ENCODE measurements at regions not wholly inside any gene's neighbourhood (a gene's known extent, or its start where the extent isn't known, plus 50 kb on each side); places are given as distances from the start of the nearest gene placed in this dataset.

DNA sequence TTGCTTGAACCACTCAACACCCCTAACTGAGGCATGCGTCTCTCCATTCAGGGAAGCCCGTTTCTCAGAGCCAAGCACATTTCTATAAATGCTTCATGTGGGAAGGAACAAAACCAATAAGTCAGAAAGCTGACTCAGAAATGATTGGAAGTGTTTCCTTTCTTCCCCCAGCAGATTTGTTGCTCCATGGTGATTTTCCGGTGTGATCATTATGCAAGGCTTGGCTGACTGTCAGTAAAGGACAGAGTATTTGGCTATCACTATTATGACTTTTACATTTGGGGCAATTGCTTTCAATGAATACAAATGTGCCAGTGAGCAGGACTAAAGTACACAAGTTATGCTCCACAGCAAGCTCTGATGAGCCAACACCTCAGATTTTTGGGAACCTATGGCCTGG lies 53.3 kb upstream of the ZC3H11B start:
- H3K79me2 ChIP-seq (ENCODE audit: control insufficient read depth, insufficient read depth, low read length) = no peaks in the 10 kb centered on the region
- peak overlapping the region; percentile 10 for H2AFZ ChIP-seq (ENCODE audit: low read length)
- H3K9ac ChIP-seq (ENCODE audit: insufficient read depth, low read length) = no peak overlapping the region
- H3K4me3 ChIP-seq (replicated peaks in 1 of 4; ENCODE audit: control extremely low read depth in 1 of 4, insufficient read depth in 1 of 4, low read depth in 3 of 4, low read length in 4 of 4) = no peak overlapping the region
- H3K4me1 ChIP-seq (ENCODE audit: control insufficient read depth, extremely low read depth, insufficient read depth, low read length) = peaks cover 2% of the 10 kb centered on the region
- no peaks in the 10 kb centered on the region for H3K36me3 ChIP-seq (ENCODE audit: control insufficient read depth, insufficient read depth, low read length)
- H4K20me1 ChIP-seq (ENCODE audit: control insufficient read depth, extremely low read depth, insufficient read depth, low read length) = no peaks in the 10 kb centered on the region
- H3K9me3 ChIP-seq (ENCODE audit: control insufficient read depth, insufficient read depth, low read depth, low read length) = no peaks in the 10 kb centered on the region
- peak; percentile 60 to 87 for DNase-seq (ENCODE audit: low read depth in 2 of 2)
- no peaks in the 10 kb centered on the region for H3K27me3 ChIP-seq (ENCODE audit: control insufficient read depth, insufficient read depth, low read length)
- TF ChIP-seq, protein P1, sequence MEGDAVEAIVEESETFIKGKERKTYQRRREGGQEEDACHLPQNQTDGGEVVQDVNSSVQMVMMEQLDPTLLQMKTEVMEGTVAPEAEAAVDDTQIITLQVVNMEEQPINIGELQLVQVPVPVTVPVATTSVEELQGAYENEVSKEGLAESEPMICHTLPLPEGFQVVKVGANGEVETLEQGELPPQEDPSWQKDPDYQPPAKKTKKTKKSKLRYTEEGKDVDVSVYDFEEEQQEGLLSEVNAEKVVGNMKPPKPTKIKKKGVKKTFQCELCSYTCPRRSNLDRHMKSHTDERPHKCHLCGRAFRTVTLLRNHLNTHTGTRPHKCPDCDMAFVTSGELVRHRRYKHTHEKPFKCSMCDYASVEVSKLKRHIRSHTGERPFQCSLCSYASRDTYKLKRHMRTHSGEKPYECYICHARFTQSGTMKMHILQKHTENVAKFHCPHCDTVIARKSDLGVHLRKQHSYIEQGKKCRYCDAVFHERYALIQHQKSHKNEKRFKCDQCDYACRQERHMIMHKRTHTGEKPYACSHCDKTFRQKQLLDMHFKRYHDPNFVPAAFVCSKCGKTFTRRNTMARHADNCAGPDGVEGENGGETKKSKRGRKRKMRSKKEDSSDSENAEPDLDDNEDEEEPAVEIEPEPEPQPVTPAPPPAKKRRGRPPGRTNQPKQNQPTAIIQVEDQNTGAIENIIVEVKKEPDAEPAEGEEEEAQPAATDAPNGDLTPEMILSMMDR (conservative IDR thresholded peaks at IDR 0.05 in 1 of 2, IDR thresholded peaks at IDR 0.05 in 1 of 2; ENCODE audit: low read depth in 1 of 2, low read length in 2 of 2) = no peak
- TF ChIP-seq EZH2 (IDR thresholded peaks at IDR 0.05; ENCODE audit: low read length, missing control alignments) = no peak
- no peak overlapping the region for H3K27ac ChIP-seq (ENCODE audit: insufficient read depth, low read length)
- no peak overlapping the region for H3K4me2 ChIP-seq (ENCODE audit: extremely low read depth, insufficient read depth, low read length)

DNA sequence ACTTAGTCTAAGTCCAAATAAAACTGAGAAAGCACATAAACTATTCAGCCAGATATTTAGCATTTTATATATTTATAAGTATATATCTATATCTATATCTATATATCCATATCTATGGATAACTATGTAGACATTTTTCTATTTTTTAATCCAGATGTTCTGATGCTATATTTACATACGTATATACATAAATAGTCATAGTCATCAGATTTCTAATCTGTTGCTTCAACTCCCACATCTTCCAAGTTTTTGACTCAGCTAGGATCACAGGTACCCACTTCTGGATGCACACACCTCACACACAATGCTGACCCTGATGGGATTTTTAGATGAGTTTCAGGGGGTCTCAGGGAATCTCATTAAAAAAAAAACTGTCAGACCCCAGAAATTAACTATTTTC lies 52.2 kb upstream of the ZC3H11B start:
- Histone ChIP-seq H3K4me3 (replicated peaks in 1 of 4; ENCODE audit: control extremely low read depth in 1 of 4, insufficient read depth in 1 of 4, low read depth in 3 of 4, low read length in 4 of 4) (no peak overlapping the region), H3K4me1 (ENCODE audit: control insufficient read depth, extremely low read depth, insufficient read depth, low read length) (peaks cover 2% of the 10 kb centered on the region), H3K27ac (ENCODE audit: insufficient read depth, low read length) (no peak overlapping the region), H4K20me1 (ENCODE audit: control insufficient read depth, extremely low read depth, insufficient read depth, low read length) (no peaks in the 10 kb centered on the region), H2AFZ (ENCODE audit: low read length) (no peak overlapping the region), H3K79me2 (ENCODE audit: control insufficient read depth, insufficient read depth, low read length) (no peaks in the 10 kb centered on the region), H3K4me2 (ENCODE audit: extremely low read depth, insufficient read depth, low read length) (no peak overlapping the region), H3K9me3 (ENCODE audit: control insufficient read depth, insufficient read depth, low read depth, low read length) (no peaks in the 10 kb centered on the region), H3K9ac (ENCODE audit: insufficient read depth, low read length) (no peak overlapping the region), H3K27me3 (ENCODE audit: control insufficient read depth, insufficient read depth, low read length) (no peaks in the 10 kb centered on the region), H3K36me3 (ENCODE audit: control insufficient read depth, insufficient read depth, low read length) (no peaks in the 10 kb centered on the region)
- TF ChIP-seq, protein P1 (conservative IDR thresholded peaks at IDR 0.05 in 1 of 2, IDR thresholded peaks at IDR 0.05 in 1 of 2; ENCODE audit: low read depth in 1 of 2, low read length in 2 of 2) = no peak
- TF ChIP-seq EZH2 (IDR thresholded peaks at IDR 0.05; ENCODE audit: low read length, missing control alignments) = no peak
- DNase-seq (ENCODE audit: low read depth in 2 of 2) = no peak

DNA sequence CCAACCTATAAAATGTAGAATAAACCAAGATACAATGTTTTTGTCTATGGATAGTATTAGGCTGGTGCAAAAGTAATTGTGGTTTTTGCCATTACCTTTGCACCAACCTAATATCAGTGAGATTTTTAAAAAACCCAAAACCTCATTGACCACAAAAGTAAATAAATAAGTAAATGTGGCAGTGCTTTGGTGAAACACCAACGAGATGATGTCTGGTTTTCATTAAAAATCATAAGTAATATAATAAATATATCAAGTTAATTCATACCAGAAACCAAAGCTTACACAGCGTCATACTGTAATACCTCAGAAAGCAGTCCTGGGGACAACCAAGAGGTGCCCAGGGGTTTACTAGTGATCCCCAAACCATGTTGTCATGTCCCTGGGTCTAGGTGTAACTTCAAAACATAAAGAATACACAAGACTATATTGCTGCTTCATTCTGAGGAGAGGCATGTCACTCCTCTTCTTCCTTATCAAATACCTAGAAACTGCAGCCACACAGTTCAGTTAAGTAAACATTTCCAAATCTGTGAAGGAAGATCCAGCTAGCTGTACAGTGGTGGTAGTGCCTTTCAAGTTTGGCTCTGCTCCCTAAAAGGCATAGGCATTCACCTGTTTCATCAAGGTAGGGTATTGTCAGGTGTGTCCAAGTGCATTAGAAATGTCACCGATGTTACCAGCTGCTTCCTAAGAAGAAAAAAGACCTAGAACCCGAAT lies 51.6 kb upstream of the ZC3H11B start:
- no peaks in the 10 kb centered on the region for H3K79me2 ChIP-seq (ENCODE audit: control insufficient read depth, insufficient read depth, low read length)
- DNase-seq (ENCODE audit: low read depth in 2 of 2) = no peak

More for the DNA sequence above, 51.6 kb upstream of the ZC3H11B start:
- no peaks in the 10 kb centered on the region for H3K36me3 ChIP-seq (ENCODE audit: control insufficient read depth, insufficient read depth, low read length)
- no peak overlapping the region for H3K4me2 ChIP-seq (ENCODE audit: extremely low read depth, insufficient read depth, low read length)
- H3K4me1 ChIP-seq (ENCODE audit: control insufficient read depth, extremely low read depth, insufficient read depth, low read length) = peaks cover 2% of the 10 kb centered on the region
- H4K20me1 ChIP-seq (ENCODE audit: control insufficient read depth, extremely low read depth, insufficient read depth, low read length) = no peaks in the 10 kb centered on the region
- H3K9me3 ChIP-seq (ENCODE audit: control insufficient read depth, insufficient read depth, low read depth, low read length) = no peaks in the 10 kb centered on the region
- no peak overlapping the region for H2AFZ ChIP-seq (ENCODE audit: low read length)
- H3K27me3 ChIP-seq (ENCODE audit: control insufficient read depth, insufficient read depth, low read length) = no peaks in the 10 kb centered on the region
- no peak overlapping the region for H3K4me3 ChIP-seq (replicated peaks in 1 of 4; ENCODE audit: control extremely low read depth in 1 of 4, insufficient read depth in 1 of 4, low read depth in 3 of 4, low read length in 4 of 4)
- H3K9ac ChIP-seq (ENCODE audit: insufficient read depth, low read length) = no peak overlapping the region
- no peak for TF ChIP-seq EZH2 (IDR thresholded peaks at IDR 0.05; ENCODE audit: low read length, missing control alignments)
- TF ChIP-seq, protein P1 (conservative IDR thresholded peaks at IDR 0.05 in 1 of 2, IDR thresholded peaks at IDR 0.05 in 1 of 2; ENCODE audit: low read depth in 1 of 2, low read length in 2 of 2) = no peak
- no peak overlapping the region for H3K27ac ChIP-seq (ENCODE audit: insufficient read depth, low read length)
